ENCODE measurements at regions not wholly inside any gene's neighbourhood (a gene's known extent, or its start where the extent isn't known, plus 50 kb on each side); places are given as distances from the start of the nearest gene placed in this dataset.
"Not testable (repeated sequence)": the region's sequence is repeated elsewhere in the genome, so short reads cannot be mapped to it uniquely, and the experiment has no call there.

- no peak for TF ChIP-seq GLIS3 (CRISPR knock-in tag; IDR thresholded peaks at IDR 0.05)
- TF ChIP-seq PPARA (CRISPR knock-in tag; IDR thresholded peaks at IDR 0.05; ENCODE audit: borderline replicate concordance), result no peak
- no peak for TF ChIP-seq ZFP3 (CRISPR knock-in tag; IDR thresholded peaks at IDR 0.05)
- TF ChIP-seq ISL1 (CRISPR knock-in tag; IDR thresholded peaks at IDR 0.05), result no peak
- no peak for TF ChIP-seq ZC3H10 (CRISPR knock-in tag; IDR thresholded peaks at IDR 0.05)
- TF ChIP-seq ARNTL (CRISPR knock-in tag; IDR thresholded peaks at IDR 0.05; ENCODE audit: borderline replicate concordance, low read depth), result no peak
- no peak for TF ChIP-seq ZNF8 (CRISPR knock-in tag; IDR thresholded peaks at IDR 0.05)
- no peak for TF ChIP-seq SNAI2 (CRISPR knock-in tag; IDR thresholded peaks at IDR 0.05)
- no peak for TF ChIP-seq ZFP30 (CRISPR knock-in tag; IDR thresholded peaks at IDR 0.05)
- no peak for TF ChIP-seq POU6F1 (CRISPR knock-in tag; IDR thresholded peaks at IDR 0.05; ENCODE audit: borderline replicate concordance, low read depth)
- no peak for TF ChIP-seq PATZ1 (CRISPR knock-in tag; IDR thresholded peaks at IDR 0.05; ENCODE audit: borderline replicate concordance)
- no peak for TF ChIP-seq BACH2 (CRISPR knock-in tag; IDR thresholded peaks at IDR 0.05; ENCODE audit: borderline replicate concordance)
- no peak for TF ChIP-seq ESRRG (CRISPR knock-in tag; IDR thresholded peaks at IDR 0.05)
- TF ChIP-seq OSR1 (CRISPR knock-in tag; IDR thresholded peaks at IDR 0.05), result no peak
- no peak for TF ChIP-seq CSDC2 (CRISPR knock-in tag; IDR thresholded peaks at IDR 0.05)
- no peak for TF ChIP-seq ZNF70 (CRISPR knock-in tag; IDR thresholded peaks at IDR 0.05)
- ATAC-seq, result no peak
Observed at GRCh38 chr2:15695582-15696330, 104.1 kb downstream of the DDX1 start.

GRCh38 chr2:15696606-15697170 lies 105.0 kb downstream of the DDX1 start:
- ATAC-seq, result not testable (repeated sequence)

- no peak for ATAC-seq
- TF ChIP-seq SNAI2 (CRISPR knock-in tag; IDR thresholded peaks at IDR 0.05), result no peak
- TF ChIP-seq OSR1 (CRISPR knock-in tag; IDR thresholded peaks at IDR 0.05), result no peak
- no peak for TF ChIP-seq BACH2 (CRISPR knock-in tag; IDR thresholded peaks at IDR 0.05; ENCODE audit: borderline replicate concordance)
- TF ChIP-seq ZC3H10 (CRISPR knock-in tag; IDR thresholded peaks at IDR 0.05), result no peak
- TF ChIP-seq ZFP3 (CRISPR knock-in tag; IDR thresholded peaks at IDR 0.05), result no peak
- no peak for TF ChIP-seq ISL1 (CRISPR knock-in tag; IDR thresholded peaks at IDR 0.05)
- no peak for TF ChIP-seq RARB (CRISPR knock-in tag; IDR thresholded peaks at IDR 0.05)
- TF ChIP-seq, protein P1, sequence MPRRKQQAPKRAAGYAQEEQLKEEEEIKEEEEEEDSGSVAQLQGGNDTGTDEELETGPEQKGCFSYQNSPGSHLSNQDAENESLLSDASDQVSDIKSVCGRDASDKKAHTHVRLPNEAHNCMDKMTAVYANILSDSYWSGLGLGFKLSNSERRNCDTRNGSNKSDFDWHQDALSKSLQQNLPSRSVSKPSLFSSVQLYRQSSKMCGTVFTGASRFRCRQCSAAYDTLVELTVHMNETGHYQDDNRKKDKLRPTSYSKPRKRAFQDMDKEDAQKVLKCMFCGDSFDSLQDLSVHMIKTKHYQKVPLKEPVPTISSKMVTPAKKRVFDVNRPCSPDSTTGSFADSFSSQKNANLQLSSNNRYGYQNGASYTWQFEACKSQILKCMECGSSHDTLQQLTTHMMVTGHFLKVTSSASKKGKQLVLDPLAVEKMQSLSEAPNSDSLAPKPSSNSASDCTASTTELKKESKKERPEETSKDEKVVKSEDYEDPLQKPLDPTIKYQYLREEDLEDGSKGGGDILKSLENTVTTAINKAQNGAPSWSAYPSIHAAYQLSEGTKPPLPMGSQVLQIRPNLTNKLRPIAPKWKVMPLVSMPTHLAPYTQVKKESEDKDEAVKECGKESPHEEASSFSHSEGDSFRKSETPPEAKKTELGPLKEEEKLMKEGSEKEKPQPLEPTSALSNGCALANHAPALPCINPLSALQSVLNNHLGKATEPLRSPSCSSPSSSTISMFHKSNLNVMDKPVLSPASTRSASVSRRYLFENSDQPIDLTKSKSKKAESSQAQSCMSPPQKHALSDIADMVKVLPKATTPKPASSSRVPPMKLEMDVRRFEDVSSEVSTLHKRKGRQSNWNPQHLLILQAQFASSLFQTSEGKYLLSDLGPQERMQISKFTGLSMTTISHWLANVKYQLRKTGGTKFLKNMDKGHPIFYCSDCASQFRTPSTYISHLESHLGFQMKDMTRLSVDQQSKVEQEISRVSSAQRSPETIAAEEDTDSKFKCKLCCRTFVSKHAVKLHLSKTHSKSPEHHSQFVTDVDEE (CRISPR knock-in tag; IDR thresholded peaks at IDR 0.05), result no peak
- TF ChIP-seq CSDC2 (CRISPR knock-in tag; IDR thresholded peaks at IDR 0.05), result no peak
- no peak for TF ChIP-seq ZNF565 (CRISPR knock-in tag; conservative IDR thresholded peaks at IDR 0.05; ENCODE audit: low read depth)
- TF ChIP-seq CREB5 (CRISPR knock-in tag; IDR thresholded peaks at IDR 0.05; ENCODE audit: low read depth), result no peak
- no peak for TF ChIP-seq PATZ1 (CRISPR knock-in tag; IDR thresholded peaks at IDR 0.05; ENCODE audit: borderline replicate concordance)
- no peak for TF ChIP-seq PPARA (CRISPR knock-in tag; IDR thresholded peaks at IDR 0.05; ENCODE audit: borderline replicate concordance)
- no peak for TF ChIP-seq TCF4 (CRISPR knock-in tag; IDR thresholded peaks at IDR 0.05; ENCODE audit: borderline replicate concordance)
- no peak for TF ChIP-seq GLIS3 (CRISPR knock-in tag; IDR thresholded peaks at IDR 0.05)
- TF ChIP-seq ESRRG (CRISPR knock-in tag; IDR thresholded peaks at IDR 0.05), result no peak
- no peak for TF ChIP-seq TOX (CRISPR knock-in tag; IDR thresholded peaks at IDR 0.05; ENCODE audit: borderline replicate concordance)
Observed at GRCh38 chr2:15700131-15700530, 108.5 kb downstream of the DDX1 start.
